NCI-H146 treated with DMSO at 0.1 percent for 48 hours (cell line): ENCODE measurements at regions not wholly inside any gene's neighbourhood (a gene's known extent, or its start where the extent isn't known, plus 50 kb on each side); places are given as distances from the start of the nearest gene placed in this dataset.

ENCODE experiments used
- DNase-seq: peaks from one replicate; lab custom pipeline; 2025; ENCODE audit not compliant: unreplicated experiment; lab: John Stamatoyannopoulos, UW

- no peak for DNase-seq
These were observed 417.9 kb upstream of the C9orf72 start for GRCh38 chr9:27991221-27991620.

GRCh38 chr9:28001096-28001495 is 427.8 kb upstream of the C9orf72 start:
- no peak for DNase-seq

GRCh38 chr9:28004900-28005299 is 431.6 kb upstream of the C9orf72 start:
- DNase-seq = no peak

- no peak for DNase-seq
These were observed 432.5 kb upstream of the C9orf72 start for GRCh38 chr9:28005779-28006178.

GRCh38 chr9:28007097-28007817 is 434.0 kb upstream of the C9orf72 start:
- no peak for DNase-seq

GRCh38 chr9:28014212-28014611 is 440.9 kb upstream of the C9orf72 start:
- DNase-seq = no peak

- no peak for DNase-seq
These were observed 451.4 kb upstream of the C9orf72 start for GRCh38 chr9:28024676-28025075.

- DNase-seq = no peak
These were observed 451.9 kb upstream of the C9orf72 start for GRCh38 chr9:28025186-28025585.

- peak; percentile 45 for DNase-seq
These were observed 458.4 kb upstream of the C9orf72 start for GRCh38 chr9:28031521-28032267.

GRCh38 chr9:28032268-28032590 is 458.9 kb upstream of the C9orf72 start:
- no peak for DNase-seq

- DNase-seq = no peak
These were observed 461.0 kb upstream of the C9orf72 start for GRCh38 chr9:28034242-28034641.

GRCh38 chr9:28037968-28038367 is 464.7 kb upstream of the C9orf72 start:
- no peak for DNase-seq

- no peak for DNase-seq
These were observed 471.8 kb upstream of the C9orf72 start for GRCh38 chr9:28045051-28045450.

- DNase-seq = no peak
These were observed 476.8 kb upstream of the C9orf72 start for GRCh38 chr9:28050046-28050445.

- DNase-seq = no peak
These were observed 477.7 kb upstream of the C9orf72 start for GRCh38 chr9:28050941-28051340.

- no peak for DNase-seq
These were observed 478.6 kb upstream of the C9orf72 start for GRCh38 chr9:28051559-28052503.

GRCh38 chr9:28053096-28053777 is 480.0 kb upstream of the C9orf72 start:
- DNase-seq = no peak

- no peak for DNase-seq
These were observed 482.7 kb upstream of the C9orf72 start for GRCh38 chr9:28056006-28056405.

- no peak for DNase-seq
These were observed 483.2 kb upstream of the C9orf72 start for GRCh38 chr9:28056466-28056865.

GRCh38 chr9:28059192-28059591 is 485.9 kb upstream of the C9orf72 start:
- no peak for DNase-seq

- no peak for DNase-seq
These were observed 491.0 kb upstream of the C9orf72 start for GRCh38 chr9:28064241-28064815.
